GOT3 (cell line): ENCODE measurements at regions not wholly inside any gene's neighbourhood (a gene's known extent, or its start where the extent isn't known, plus 50 kb on each side); places are given as distances from the start of the nearest gene placed in this dataset.
A peak's percentile ranks its signal among the peaks of the same experiment; 100 is the strongest.

Source experiments
- DNase-seq: peaks from one replicate; lab custom pipeline; 2025; ENCODE audit warnings: mixed read lengths; lab: John Stamatoyannopoulos, UW

GRCh38 chr15:68871507-68871906 is 50.8 kb upstream of the ANP32A start:
- no peak for DNase-seq

DNA sequence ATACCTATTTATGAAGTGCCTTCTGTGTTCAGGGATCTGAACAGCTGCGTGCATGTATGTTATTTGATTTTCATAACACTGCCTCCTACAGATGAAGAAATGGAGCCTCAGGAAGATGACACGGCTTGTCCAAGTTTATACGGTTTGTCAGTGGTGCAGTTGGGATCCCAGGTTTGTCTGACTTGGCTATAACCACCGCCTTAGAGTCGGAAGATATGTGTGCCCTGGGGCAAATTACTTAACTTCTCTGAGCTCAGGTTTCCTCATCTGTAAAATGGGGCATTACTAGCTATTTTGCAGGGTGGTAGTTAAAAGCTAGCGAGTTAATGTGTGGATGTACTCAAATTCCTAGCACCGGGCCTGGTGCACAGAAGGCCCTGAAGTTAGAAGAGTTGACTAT is 54.1 kb upstream of the ANP32A start:
- DNase-seq = no peak

- DNase-seq = peak; percentile 22
Measured at GRCh38 chr15:68875377-68876116, 54.8 kb upstream of the SPESP1 start.

DNA sequence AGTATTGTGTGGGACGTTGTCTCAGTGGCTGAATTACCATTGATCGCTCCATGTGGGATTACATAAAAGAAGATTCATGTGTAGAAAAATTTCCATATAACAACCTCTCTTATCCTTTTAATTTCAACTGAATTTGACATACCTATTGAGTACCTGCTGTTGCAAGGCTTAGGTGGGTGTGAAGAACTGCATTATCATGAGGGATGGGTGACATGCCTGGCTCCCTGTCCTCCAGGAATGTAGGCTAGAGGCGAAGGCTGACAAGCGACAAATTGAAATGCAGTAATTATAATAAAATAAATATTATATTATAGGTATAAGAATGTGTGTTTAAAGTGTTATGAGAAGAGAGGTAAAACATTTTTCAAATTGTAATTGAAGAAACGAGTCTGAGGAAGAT is 52.7 kb upstream of the SPESP1 start:
- DNase-seq = no peak

GRCh38 chr15:68880382-68880781 is 49.9 kb upstream of the SPESP1 start:
- DNase-seq = no peak
